GM12878 (cell line): ENCODE measurements at regions not wholly inside any gene's neighbourhood (a gene's known extent, or its start where the extent isn't known, plus 50 kb on each side); places are given as distances from the start of the nearest gene placed in this dataset.

Experiments used
- MYB ChIP-seq: fragments of 150-350 bp; IDR thresholded peaks from 2 replicates; pipeline ENCODE4 v1.6.1; 2014; ENCODE audit warnings: mild to moderate bottlenecking, low read depth, low read length, borderline replicate concordance
- TF ChIP-seq, protein P1 (sequence below), 3 experiments: IDR thresholded peaks in 2 of 3; conservative IDR thresholded peaks in 1 of 3; 2 replicates each; pipeline ENCODE4 v1.5.1; 2011; ENCODE audit warnings: low read depth in 3 of 3, low read length in 3 of 3, mild to moderate bottlenecking in 3 of 3, control low read depth in 2 of 3, moderate library complexity in 2 of 3, inconsistent platforms in 1 of 3, mixed read lengths in 1 of 3; ENCODE audit not compliant: control insufficient read depth in 2 of 3, insufficient read depth in 1 of 3; ENCODE audit errors: extremely low read depth in 1 of 3
- TF ChIP-seq, protein P2 (sequence below): IDR thresholded peaks from 2 replicates; pipeline ENCODE4 v1.6.1; 2011; ENCODE audit warnings: low read depth, mild to moderate bottlenecking, low read length, moderate library complexity, borderline replicate concordance; ENCODE audit errors: extremely low read depth

DNA sequence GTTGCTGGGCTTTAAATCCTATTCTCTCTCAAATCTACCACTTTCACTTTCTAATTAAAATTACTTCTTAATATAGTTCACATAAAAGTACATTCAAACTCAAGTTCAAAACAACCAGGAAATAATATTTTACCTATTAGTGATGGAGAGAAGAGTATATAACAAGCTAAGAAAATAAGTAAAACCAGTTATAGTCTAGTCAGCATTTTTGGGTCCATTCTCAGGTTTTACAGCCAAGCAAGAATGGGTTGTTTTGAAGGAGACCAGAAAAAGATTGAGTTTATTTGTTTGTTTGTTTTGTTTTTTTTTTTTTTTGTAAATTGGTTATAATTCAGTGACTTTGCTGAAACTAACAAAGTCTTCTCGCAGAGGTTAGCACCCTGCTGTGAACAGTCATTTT, 106.3 kb upstream of the PTPRZ1 start:
- TF ChIP-seq MYB = no peak
- TF ChIP-seq, protein P1, sequence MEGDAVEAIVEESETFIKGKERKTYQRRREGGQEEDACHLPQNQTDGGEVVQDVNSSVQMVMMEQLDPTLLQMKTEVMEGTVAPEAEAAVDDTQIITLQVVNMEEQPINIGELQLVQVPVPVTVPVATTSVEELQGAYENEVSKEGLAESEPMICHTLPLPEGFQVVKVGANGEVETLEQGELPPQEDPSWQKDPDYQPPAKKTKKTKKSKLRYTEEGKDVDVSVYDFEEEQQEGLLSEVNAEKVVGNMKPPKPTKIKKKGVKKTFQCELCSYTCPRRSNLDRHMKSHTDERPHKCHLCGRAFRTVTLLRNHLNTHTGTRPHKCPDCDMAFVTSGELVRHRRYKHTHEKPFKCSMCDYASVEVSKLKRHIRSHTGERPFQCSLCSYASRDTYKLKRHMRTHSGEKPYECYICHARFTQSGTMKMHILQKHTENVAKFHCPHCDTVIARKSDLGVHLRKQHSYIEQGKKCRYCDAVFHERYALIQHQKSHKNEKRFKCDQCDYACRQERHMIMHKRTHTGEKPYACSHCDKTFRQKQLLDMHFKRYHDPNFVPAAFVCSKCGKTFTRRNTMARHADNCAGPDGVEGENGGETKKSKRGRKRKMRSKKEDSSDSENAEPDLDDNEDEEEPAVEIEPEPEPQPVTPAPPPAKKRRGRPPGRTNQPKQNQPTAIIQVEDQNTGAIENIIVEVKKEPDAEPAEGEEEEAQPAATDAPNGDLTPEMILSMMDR (IDR thresholded peaks at IDR 0.05 in 2 of 3, conservative IDR thresholded peaks at IDR 0.05 in 1 of 3; ENCODE audit: control insufficient read depth in 2 of 3, extremely low read depth in 1 of 3, insufficient read depth in 1 of 3, low read depth in 3 of 3, low read length in 3 of 3) = no peak
- TF ChIP-seq, protein P2, sequence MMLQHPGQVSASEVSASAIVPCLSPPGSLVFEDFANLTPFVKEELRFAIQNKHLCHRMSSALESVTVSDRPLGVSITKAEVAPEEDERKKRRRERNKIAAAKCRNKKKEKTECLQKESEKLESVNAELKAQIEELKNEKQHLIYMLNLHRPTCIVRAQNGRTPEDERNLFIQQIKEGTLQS = no peak
